HCT116 (cell line): ENCODE measurements at regions not wholly inside any gene's neighbourhood (a gene's known extent, or its start where the extent isn't known, plus 50 kb on each side); places are given as distances from the start of the nearest gene placed in this dataset.

ENCODE experiments used
- ATAC-seq: fragments of 200-7000 bp; cut with Tn5 transposase; 2 replicates; pipeline ENCODE4 v1.9.1; 2020; ENCODE audit warnings: mild to moderate bottlenecking, moderate library complexity
- BruUV-seq: library from RNA; stranded (reverse); fragments of 400-500 nt; replicated peaks from 2 replicates; lab custom pipeline; 2021; lab: Mats Ljungman, UMichigan
- CTCF ChIA-PET: fragments of 300-600 bp; sonication (Branson Sonifier 250); formaldehyde crosslinking; loops from one replicate; lab custom pipeline; 2021; ENCODE audit warnings: antibody characterized with exemption; lab: Charles Lee
- POLR2A ChIA-PET: fragments of 300-600, 350-600 bp; sonication (Branson Sonifier 250); formaldehyde crosslinking; loops from one replicate; lab custom pipeline; 2021; ENCODE audit warnings: antibody characterized with exemption; lab: Charles Lee
- RAD21 ChIA-PET, 2 experiments: fragments of 300-600 bp; sonication (Branson Sonifier 250); formaldehyde crosslinking; loops; one replicate each; lab custom pipeline; 2023; ENCODE audit warnings: low total read pairs in 2 of 2; ENCODE audit not compliant: uncharacterized antibody in 2 of 2, unreplicated experiment in 2 of 2, low non-redundant PET in 1 of 2; lab: Charles Lee
- DNase-seq: peaks from one replicate; pipeline ENCODE4 v3.0.0-alpha.2; 2010; ENCODE audit warnings: low read depth, low spot score
- H2AFZ ChIP-seq: fragments of 200-600 bp; shearing (Covaris generic), sonication (generic); 2 replicates; pipeline ENCODE4 v1.6.1; 2017; ENCODE audit warnings: low read depth, mixed run types, mixed read lengths, antibody characterized with exemption, low read length; ENCODE audit not compliant: poor library complexity, severe bottlenecking
- H3K27ac ChIP-seq: 2 replicates; pipeline ENCODE4 v1.5.1; 2012; ENCODE audit warnings: low read depth, low read length
- H3K27me3 ChIP-seq: fragments of 200-600 bp; sonication (generic); 2 replicates; pipeline ENCODE4 v1.6.1; 2016; ENCODE audit warnings: mixed run types, low read length, mixed read lengths; ENCODE audit not compliant: insufficient read depth
- H3K36me3 ChIP-seq, 2 experiments: fragments of 200-500 bp in 1 of 2; fragments of 200-600 bp in 1 of 2; sonication (Bioruptor generic) in 1 of 2; sonication (generic) in 1 of 2; 2 replicates each; pipeline versions ENCODE4 v1.5.1 to v1.6.1; 2014 to 2016; ENCODE audit warnings: low read length in 2 of 2, inconsistent platforms in 1 of 2, mixed read lengths in 1 of 2, mixed run types in 1 of 2; ENCODE audit not compliant: insufficient read depth in 2 of 2, control insufficient read depth in 1 of 2
- H3K4me1 ChIP-seq, 2 experiments: fragments of 200-600 bp in 1 of 2; sonication (generic) in 1 of 2; 2 replicates each; pipeline versions ENCODE4 v1.5.1 to v1.6.1; 2012 to 2017; ENCODE audit warnings: low read length in 2 of 2, inconsistent platforms in 1 of 2, mild to moderate bottlenecking in 1 of 2, mixed read lengths in 1 of 2, mixed run types in 1 of 2, moderate library complexity in 1 of 2; ENCODE audit not compliant: insufficient read depth in 2 of 2, control insufficient read depth in 1 of 2
- H3K4me2 ChIP-seq: fragments of 200-600 bp; sonication (generic); 2 replicates; pipeline ENCODE4 v1.6.1; 2017; ENCODE audit warnings: mixed run types, low read length, mixed read lengths
- H3K4me3 ChIP-seq, 2 experiments: fragments of 200-600 bp in 1 of 2; sonication (generic) in 1 of 2; replicated peaks in 1 of 2; 2 replicates each; pipeline ENCODE4 v1.5.1; 2011 to 2016; ENCODE audit warnings: low read length in 2 of 2, control low read depth in 1 of 2, low read depth in 1 of 2, mild to moderate bottlenecking in 1 of 2, mixed read lengths in 1 of 2, mixed run types in 1 of 2
- H3K79me2 ChIP-seq: fragments of 200-600 bp; sonication (generic); 2 replicates; pipeline ENCODE4 v1.6.1; 2017; ENCODE audit warnings: mild to moderate bottlenecking, mixed run types, low read length, moderate library complexity, mixed read lengths; ENCODE audit not compliant: insufficient read depth
- H3K9ac ChIP-seq: fragments of 200-600 bp; sonication (generic); 2 replicates; pipeline ENCODE4 v1.6.1; 2016; ENCODE audit warnings: low read length, mixed read lengths
- H3K9me2 ChIP-seq: fragments of 200-600 bp; sonication (generic), shearing (Covaris generic); 2 replicates; pipeline ENCODE4 v1.6.1; 2017; ENCODE audit warnings: mixed run types, mild to moderate bottlenecking, moderate library complexity; ENCODE audit not compliant: insufficient read depth
- H3K9me3 ChIP-seq, 2 experiments: fragments of 200-500 bp in 1 of 2; fragments of 200-600 bp in 1 of 2; sonication (Bioruptor generic) in 1 of 2; sonication (generic) in 1 of 2; 2 replicates each; pipeline ENCODE4 v1.6.1; 2014 to 2017; ENCODE audit warnings: low read length in 2 of 2, mixed read lengths in 2 of 2, inconsistent platforms in 1 of 2, low read depth in 1 of 2, mild to moderate bottlenecking in 1 of 2, mixed run types in 1 of 2, moderate library complexity in 1 of 2; ENCODE audit not compliant: control insufficient read depth in 1 of 2, insufficient read depth in 1 of 2
- H4K20me1 ChIP-seq: fragments of 200-600 bp; sonication (generic), shearing (Covaris generic); 2 replicates; pipeline ENCODE4 v1.6.1; 2017; ENCODE audit warnings: mixed run types, mild to moderate bottlenecking, moderate library complexity; ENCODE audit not compliant: insufficient read depth
- CEBPB ChIP-seq: IDR thresholded peaks from 2 replicates; pipeline ENCODE4 v1.6.1; 2012; ENCODE audit warnings: low read depth
- CTCF ChIP-seq, 3 experiments: fragments of 200-600 bp in 1 of 3; sonication (generic) in 1 of 3; IDR thresholded peaks in 2 of 3; conservative IDR thresholded peaks in 1 of 3; 2 replicates each; pipeline ENCODE4 v1.5.1; 2012 to 2017; ENCODE audit warnings: low read depth in 2 of 3, low read length in 2 of 3, antibody characterized with exemption in 1 of 3, borderline replicate concordance in 1 of 3, control low read depth in 1 of 3, mild to moderate bottlenecking in 1 of 3, mixed read lengths in 1 of 3, mixed run types in 1 of 3, moderate library complexity in 1 of 3; ENCODE audit not compliant: insufficient read depth in 1 of 3
- EGR1 ChIP-seq: IDR thresholded peaks from 2 replicates; pipeline ENCODE4 v1.6.1; 2012; ENCODE audit warnings: low read depth
- EZH2 ChIP-seq: fragments of 200-600 bp; sonication (generic); IDR thresholded peaks from 2 replicates; pipeline ENCODE4 v1.6.1; 2017; ENCODE audit warnings: antibody characterized with exemption, mixed run types
- EZH2phosphoT487 ChIP-seq: fragments of 200-600 bp; IDR thresholded peaks from 2 replicates; pipeline ENCODE4 v1.6.1; 2018; ENCODE audit warnings: antibody characterized with exemption, borderline replicate concordance
- FOSL1 ChIP-seq: IDR thresholded peaks from 2 replicates; pipeline ENCODE4 v1.6.1; 2012; ENCODE audit warnings: low read depth
- MAX ChIP-seq: IDR thresholded peaks from 2 replicates; pipeline ENCODE4 v1.6.1; 2012
- POLR2A ChIP-seq: IDR thresholded peaks from 2 replicates; pipeline ENCODE4 v1.7.0; 2011; ENCODE audit warnings: borderline replicate concordance; ENCODE audit not compliant: insufficient read depth, insufficient read length; ENCODE audit errors: extremely low read depth
- POLR2AphosphoS5 ChIP-seq: IDR thresholded peaks from 2 replicates; pipeline ENCODE4 v1.6.1; 2011; ENCODE audit warnings: mild to moderate bottlenecking, low read depth, low read length, moderate library complexity
- RAD21 ChIP-seq: IDR thresholded peaks from 2 replicates; pipeline ENCODE4 v1.6.1; 2012; ENCODE audit warnings: low read depth, mild to moderate bottlenecking
- REST ChIP-seq: IDR thresholded peaks from 2 replicates; pipeline ENCODE4 v1.6.1; 2012; ENCODE audit warnings: low read depth
- SIN3A ChIP-seq: IDR thresholded peaks from 2 replicates; pipeline ENCODE4 v1.6.1; 2012; ENCODE audit warnings: low read depth
- SP1 ChIP-seq: IDR thresholded peaks from 2 replicates; pipeline ENCODE4 v1.6.1; 2012; ENCODE audit warnings: low read depth
- SRF ChIP-seq: IDR thresholded peaks from 2 replicates; pipeline ENCODE4 v1.6.1; 2012; ENCODE audit warnings: low read depth
- YY1 ChIP-seq: IDR thresholded peaks from 2 replicates; pipeline ENCODE4 v1.6.1; 2011; ENCODE audit warnings: low read length, low read depth, moderate library complexity, mild to moderate bottlenecking; ENCODE audit not compliant: insufficient replicate concordance; ENCODE audit errors: extremely low read depth
- ZBTB33 ChIP-seq: IDR thresholded peaks from 2 replicates; pipeline ENCODE4 v1.6.1; 2011; ENCODE audit warnings: mild to moderate bottlenecking, low read length, moderate library complexity; ENCODE audit not compliant: insufficient replicate concordance; ENCODE audit errors: extremely low read depth
- ZFX ChIP-seq: fragments of 450-650 bp; IDR thresholded peaks from 2 replicates; pipeline ENCODE4 v1.6.1; 2017
- ZNF274 ChIP-seq: fragments of 200-500 bp; sonication (Bioruptor generic); IDR thresholded peaks from 2 replicates; pipeline ENCODE4 v1.6.1; 2014; ENCODE audit warnings: mild to moderate bottlenecking, low read depth, low read length, inconsistent platforms
- intact Hi-C: fragments of 100-400 bp; cut with micrococcal nuclease; formaldehyde crosslinking; loops from 2 replicates; pipeline ENCODE4 v1.10.0; 2022

GRCh38 chr10:47176206-47176902, 123.6 kb upstream of the GDF10 start:
- DNase-seq (no peak), ATAC-seq (no peak)
- TF ChIP-seq ZFX, result no peak
- TF ChIP-seq CEBPB, result no peak
- TF ChIP-seq EZH2phosphoT487, result no peak
- TF ChIP-seq POLR2A, result no peak
- no peak for TF ChIP-seq REST
- no peak for TF ChIP-seq CTCF (IDR thresholded peaks at IDR 0.05 in 2 of 3, conservative IDR thresholded peaks at IDR 0.05 in 1 of 3; ENCODE audit: borderline replicate concordance in 1 of 3, insufficient read depth in 1 of 3, low read depth in 2 of 3, low read length in 2 of 3)
- no peak for TF ChIP-seq EZH2
- TF ChIP-seq RAD21, result no peak
- TF ChIP-seq EGR1, result no peak
- TF ChIP-seq POLR2AphosphoS5, result no peak
- TF ChIP-seq SP1, result no peak
- TF ChIP-seq SRF, result no peak
- TF ChIP-seq FOSL1, result no peak
- TF ChIP-seq MAX, result no peak
- no peak for TF ChIP-seq ZBTB33
- TF ChIP-seq SIN3A, result no peak
- no peak for TF ChIP-seq ZNF274
- no peak for TF ChIP-seq YY1
- Histone ChIP-seq H2AFZ (no peak overlapping the region), H3K9me2 (no peaks in the 10 kb centered on the region), H3K27me3 (no peaks in the 10 kb centered on the region), H3K36me3 (no peaks in the 10 kb centered on the region), H3K27ac (no peak overlapping the region), H4K20me1 (no peaks in the 10 kb centered on the region), H3K9me3 (no peaks in the 10 kb centered on the region), H3K4me1 (no peaks in the 10 kb centered on the region), H3K79me2 (no peaks in the 10 kb centered on the region), H3K4me3 (no peak overlapping the region), H3K9ac (no peak overlapping the region), H3K4me2 (no peak overlapping the region)
- POLR2A ChIA-PET, result no interaction called here
- no TSS peak for BruUV-seq
- RAD21 ChIA-PET, result no interaction called here
- CTCF ChIA-PET, result no interaction called here
- intact Hi-C loops, result no loop called here
